GM10248 (cell line): ENCODE measurements at regions not wholly inside any gene's neighbourhood (a gene's known extent, or its start where the extent isn't known, plus 50 kb on each side); places are given as distances from the start of the nearest gene placed in this dataset.

Experiments
- CTCF ChIA-PET: fragments of 300-600 bp; sonication (Branson Sonifier 250); formaldehyde crosslinking; extraction: SDS; loops from one replicate; lab custom pipeline; 2021; ENCODE audit warnings: antibody characterized with exemption; lab: Yijun Ruan, JAX
- POLR2A ChIA-PET: fragments of 350-650 bp; sonication (Branson Sonifier 250); formaldehyde crosslinking; extraction: SDS; loops from one replicate; lab custom pipeline; 2020; ENCODE audit warnings: antibody characterized with exemption; lab: Yijun Ruan, JAX
- DNase-seq: peaks from one replicate; pipeline ENCODE4 v3.0.0; 2012; ENCODE audit errors: extremely low spot score
- TF ChIP-seq, protein P1 (sequence below): IDR thresholded peaks from 2 replicates; pipeline ENCODE4 v1.5.1; 2012; ENCODE audit warnings: mild to moderate bottlenecking, low read depth; ENCODE audit errors: extremely low read depth, missing control alignments, control extremely low read depth

- DNase-seq: no peak
- TF ChIP-seq, protein P1, sequence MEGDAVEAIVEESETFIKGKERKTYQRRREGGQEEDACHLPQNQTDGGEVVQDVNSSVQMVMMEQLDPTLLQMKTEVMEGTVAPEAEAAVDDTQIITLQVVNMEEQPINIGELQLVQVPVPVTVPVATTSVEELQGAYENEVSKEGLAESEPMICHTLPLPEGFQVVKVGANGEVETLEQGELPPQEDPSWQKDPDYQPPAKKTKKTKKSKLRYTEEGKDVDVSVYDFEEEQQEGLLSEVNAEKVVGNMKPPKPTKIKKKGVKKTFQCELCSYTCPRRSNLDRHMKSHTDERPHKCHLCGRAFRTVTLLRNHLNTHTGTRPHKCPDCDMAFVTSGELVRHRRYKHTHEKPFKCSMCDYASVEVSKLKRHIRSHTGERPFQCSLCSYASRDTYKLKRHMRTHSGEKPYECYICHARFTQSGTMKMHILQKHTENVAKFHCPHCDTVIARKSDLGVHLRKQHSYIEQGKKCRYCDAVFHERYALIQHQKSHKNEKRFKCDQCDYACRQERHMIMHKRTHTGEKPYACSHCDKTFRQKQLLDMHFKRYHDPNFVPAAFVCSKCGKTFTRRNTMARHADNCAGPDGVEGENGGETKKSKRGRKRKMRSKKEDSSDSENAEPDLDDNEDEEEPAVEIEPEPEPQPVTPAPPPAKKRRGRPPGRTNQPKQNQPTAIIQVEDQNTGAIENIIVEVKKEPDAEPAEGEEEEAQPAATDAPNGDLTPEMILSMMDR: no peak
- CTCF ChIA-PET: interaction anchor here (0.8 to 1.2 kb wide), 3 partner anchors 9 to 16 kb away, joined by 3 read pairs; no protein-coding TSS in a partner anchor
- POLR2A ChIA-PET: no interaction called here
Measured at GRCh38 chr2:19137433-19137832, 221.0 kb downstream of the OSR1 start.

GRCh38 chr2:19132967-19133366 lies 225.5 kb downstream of the OSR1 start:
- ChIA-PET POLR2A (no interaction called here), CTCF (interaction anchor here (1.0 to 1.6 kb wide), 2 partner anchors 9 to 10 kb away, joined by 3 to 5 read pairs; no protein-coding TSS in a partner anchor)
- DNase-seq: no peak
- TF ChIP-seq, protein P1: no peak

DNA sequence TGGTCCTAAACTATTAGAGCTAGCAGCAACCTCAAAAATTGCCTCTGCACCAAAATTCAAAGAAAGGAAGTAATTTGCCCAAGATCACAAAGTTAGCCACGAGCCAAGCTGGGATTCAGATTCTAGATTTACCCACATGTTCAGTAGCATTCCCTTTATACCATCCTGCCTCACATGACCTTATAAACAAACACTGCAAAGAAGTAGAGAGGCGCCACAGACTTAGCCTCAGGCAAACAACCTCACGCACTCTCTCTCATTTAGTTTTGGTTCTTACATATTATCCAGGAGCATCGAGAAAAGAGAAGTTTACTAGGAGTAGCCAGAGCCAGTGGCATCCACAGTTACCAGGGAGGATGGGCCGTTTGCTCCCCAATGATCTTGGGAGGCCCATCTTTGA lies 226.6 kb downstream of the OSR1 start:
- ChIA-PET CTCF (interaction anchor here (1.6 to 1.7 kb wide), 2 partner anchors 8 to 9 kb away, joined by 5 to 6 read pairs; no protein-coding TSS in a partner anchor), POLR2A (no interaction called here)
- no peak for DNase-seq
- TF ChIP-seq, protein P1: no peak

GRCh38 chr2:19128148-19128547 lies 230.3 kb downstream of the OSR1 start:
- TF ChIP-seq, protein P1: no peak
- no peak for DNase-seq
- POLR2A ChIA-PET: no interaction called here
- CTCF ChIA-PET: no interaction called here

DNA sequence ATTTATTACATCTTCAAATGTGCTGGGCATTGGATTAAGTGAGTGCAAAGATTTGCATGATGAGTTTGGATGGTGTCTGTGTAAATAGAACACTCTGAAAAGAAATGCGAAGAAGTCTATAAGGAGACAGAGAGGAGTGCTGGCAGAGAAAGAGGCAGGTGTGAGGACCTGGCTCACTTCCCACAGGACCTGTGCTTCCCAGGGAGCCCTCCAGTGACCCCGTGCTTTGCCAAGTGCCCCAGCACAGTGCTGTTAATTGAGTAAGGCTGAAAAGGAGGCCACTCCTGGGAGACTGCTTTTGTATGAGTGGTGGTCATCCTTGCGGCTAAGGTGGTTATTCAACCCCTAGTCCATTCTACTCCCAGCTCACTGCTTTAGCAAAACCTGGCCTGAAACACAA lies 230.8 kb downstream of the OSR1 start:
- POLR2A ChIA-PET: no interaction called here
- CTCF ChIA-PET: no interaction called here
- TF ChIP-seq, protein P1: no peak
- no peak for DNase-seq

- TF ChIP-seq, protein P1: no peak
- POLR2A ChIA-PET: no interaction called here
- no peak for DNase-seq
- CTCF ChIA-PET: no interaction called here
Measured at GRCh38 chr2:19125901-19126680, 232.3 kb downstream of the OSR1 start.
